ENCODE measurements at regions not wholly inside any gene's neighbourhood (a gene's known extent, or its start where the extent isn't known, plus 50 kb on each side); places are given as distances from the start of the nearest gene placed in this dataset.

- Mint-ChIP-seq H3K4me1 (ENCODE audit: low read depth) (no peaks in the 10 kb centered on the region), H3K36me3 (no peaks in the 10 kb centered on the region), H3K9me3 (ENCODE audit: low read depth) (no peaks in the 10 kb centered on the region), H3K27ac (no peak overlapping the region), H3K4me3 (no peak overlapping the region), H3K27me3 (peaks cover 3% of the 10 kb centered on the region)
These were observed 258.3 kb downstream of the SNX13 start for GRCh38 chr7:17681965-17682364.

- Mint-ChIP-seq H3K4me3 (no peak overlapping the region), H3K27ac (no peak overlapping the region), H3K36me3 (no peaks in the 10 kb centered on the region), H3K27me3 (peaks cover 3% of the 10 kb centered on the region), H3K9me3 (ENCODE audit: low read depth) (no peaks in the 10 kb centered on the region), H3K4me1 (ENCODE audit: low read depth) (no peaks in the 10 kb centered on the region)
These were observed 257.7 kb downstream of the SNX13 start for GRCh38 chr7:17682586-17682985.

- H3K4me3 Mint-ChIP-seq = no peak overlapping the region
- no peak overlapping the region for H3K27ac Mint-ChIP-seq
- no peaks in the 10 kb centered on the region for H3K36me3 Mint-ChIP-seq
- peaks cover 3% of the 10 kb centered on the region for H3K27me3 Mint-ChIP-seq
- no peaks in the 10 kb centered on the region for H3K4me1 Mint-ChIP-seq (ENCODE audit: low read depth)
- H3K9me3 Mint-ChIP-seq (ENCODE audit: low read depth) = no peaks in the 10 kb centered on the region
These were observed 255.2 kb downstream of the SNX13 start for GRCh38 chr7:17685141-17685540.

- no peak overlapping the region for H3K4me3 Mint-ChIP-seq
- no peak overlapping the region for H3K27ac Mint-ChIP-seq
- H3K9me3 Mint-ChIP-seq (ENCODE audit: low read depth) = no peaks in the 10 kb centered on the region
- no peaks in the 10 kb centered on the region for H3K27me3 Mint-ChIP-seq
- H3K36me3 Mint-ChIP-seq = no peaks in the 10 kb centered on the region
- no peaks in the 10 kb centered on the region for H3K4me1 Mint-ChIP-seq (ENCODE audit: low read depth)
These were observed 252.9 kb downstream of the SNX13 start for GRCh38 chr7:17687361-17687760.

GRCh38 chr7:17689361-17689902 lies 250.9 kb downstream of the SNX13 start:
- H3K27ac Mint-ChIP-seq = no peak overlapping the region
- H3K4me1 Mint-ChIP-seq (ENCODE audit: low read depth) = no peaks in the 10 kb centered on the region
- H3K9me3 Mint-ChIP-seq (ENCODE audit: low read depth) = no peaks in the 10 kb centered on the region
- H3K36me3 Mint-ChIP-seq = no peaks in the 10 kb centered on the region
- H3K27me3 Mint-ChIP-seq = no peaks in the 10 kb centered on the region
- no peak overlapping the region for H3K4me3 Mint-ChIP-seq

- Mint-ChIP-seq H3K4me1 (ENCODE audit: low read depth) (no peaks in the 10 kb centered on the region), H3K27me3 (no peaks in the 10 kb centered on the region), H3K36me3 (no peaks in the 10 kb centered on the region), H3K9me3 (ENCODE audit: low read depth) (no peaks in the 10 kb centered on the region), H3K27ac (no peak overlapping the region), H3K4me3 (no peak overlapping the region)
These were observed 250.3 kb downstream of the SNX13 start for GRCh38 chr7:17690030-17690429.

- Mint-ChIP-seq H3K9me3 (ENCODE audit: low read depth) (peaks cover 26% of the 10 kb centered on the region), H3K4me1 (ENCODE audit: low read depth) (no peaks in the 10 kb centered on the region), H3K27me3 (peaks cover 4% of the 10 kb centered on the region), H3K36me3 (peaks cover 5% of the 10 kb centered on the region), H3K27ac (no peak overlapping the region), H3K4me3 (no peak overlapping the region)
These were observed 243.9 kb downstream of the SNX13 start for GRCh38 chr7:17696422-17696821.

GRCh38 chr7:17697128-17697881 lies 243.0 kb downstream of the SNX13 start:
- no peak overlapping the region for H3K4me3 Mint-ChIP-seq
- peaks cover 4% of the 10 kb centered on the region for H3K27me3 Mint-ChIP-seq
- no peak overlapping the region for H3K27ac Mint-ChIP-seq
- peaks cover 26% of the 10 kb centered on the region for H3K9me3 Mint-ChIP-seq (ENCODE audit: low read depth)
- no peaks in the 10 kb centered on the region for H3K4me1 Mint-ChIP-seq (ENCODE audit: low read depth)
- peaks cover 5% of the 10 kb centered on the region for H3K36me3 Mint-ChIP-seq

GRCh38 chr7:17699696-17700095 lies 240.6 kb downstream of the SNX13 start:
- no peak overlapping the region for H3K27ac Mint-ChIP-seq
- H3K4me3 Mint-ChIP-seq = no peak overlapping the region
- H3K4me1 Mint-ChIP-seq (ENCODE audit: low read depth) = no peaks in the 10 kb centered on the region
- H3K36me3 Mint-ChIP-seq = peaks cover 5% of the 10 kb centered on the region
- H3K9me3 Mint-ChIP-seq (ENCODE audit: low read depth) = peaks cover 26% of the 10 kb centered on the region
- H3K27me3 Mint-ChIP-seq = peaks cover 4% of the 10 kb centered on the region

- Mint-ChIP-seq H3K9me3 (ENCODE audit: low read depth) (peaks cover 26% of the 10 kb centered on the region), H3K27ac (no peak overlapping the region), H3K36me3 (peaks cover 5% of the 10 kb centered on the region), H3K4me1 (ENCODE audit: low read depth) (no peaks in the 10 kb centered on the region), H3K27me3 (peaks cover 4% of the 10 kb centered on the region), H3K4me3 (no peak overlapping the region)
These were observed 240.2 kb downstream of the SNX13 start for GRCh38 chr7:17700138-17700537.

GRCh38 chr7:17706275-17706674 lies 234.0 kb downstream of the SNX13 start:
- Mint-ChIP-seq H3K36me3 (no peaks in the 10 kb centered on the region), H3K27ac (no peak overlapping the region), H3K27me3 (peaks cover under 1% of the 10 kb centered on the region), H3K9me3 (ENCODE audit: low read depth) (no peaks in the 10 kb centered on the region), H3K4me1 (ENCODE audit: low read depth) (no peaks in the 10 kb centered on the region), H3K4me3 (no peak overlapping the region)

- H3K36me3 Mint-ChIP-seq = no peaks in the 10 kb centered on the region
- no peaks in the 10 kb centered on the region for H3K27me3 Mint-ChIP-seq
- H3K4me1 Mint-ChIP-seq (ENCODE audit: low read depth) = no peaks in the 10 kb centered on the region
- H3K4me3 Mint-ChIP-seq = no peak overlapping the region
- no peaks in the 10 kb centered on the region for H3K9me3 Mint-ChIP-seq (ENCODE audit: low read depth)
- H3K27ac Mint-ChIP-seq = no peak overlapping the region
These were observed 233.6 kb downstream of the SNX13 start for GRCh38 chr7:17706734-17707133.

GRCh38 chr7:17709127-17709526 lies 231.2 kb downstream of the SNX13 start:
- H3K27me3 Mint-ChIP-seq = no peaks in the 10 kb centered on the region
- H3K36me3 Mint-ChIP-seq = no peaks in the 10 kb centered on the region
- H3K4me3 Mint-ChIP-seq = no peak overlapping the region
- no peak overlapping the region for H3K27ac Mint-ChIP-seq
- H3K4me1 Mint-ChIP-seq (ENCODE audit: low read depth) = no peaks in the 10 kb centered on the region
- no peaks in the 10 kb centered on the region for H3K9me3 Mint-ChIP-seq (ENCODE audit: low read depth)

- Mint-ChIP-seq H3K27ac (no peak overlapping the region), H3K4me3 (no peak overlapping the region), H3K36me3 (no peaks in the 10 kb centered on the region), H3K9me3 (ENCODE audit: low read depth) (no peaks in the 10 kb centered on the region), H3K4me1 (ENCODE audit: low read depth) (no peaks in the 10 kb centered on the region), H3K27me3 (no peaks in the 10 kb centered on the region)
These were observed 230.7 kb downstream of the SNX13 start for GRCh38 chr7:17709599-17709998.

- no peaks in the 10 kb centered on the region for H3K9me3 Mint-ChIP-seq (ENCODE audit: low read depth)
- H3K4me1 Mint-ChIP-seq (ENCODE audit: low read depth) = no peaks in the 10 kb centered on the region
- H3K27me3 Mint-ChIP-seq = no peaks in the 10 kb centered on the region
- H3K4me3 Mint-ChIP-seq = no peak overlapping the region
- no peak overlapping the region for H3K27ac Mint-ChIP-seq
- H3K36me3 Mint-ChIP-seq = no peaks in the 10 kb centered on the region
These were observed 230.0 kb downstream of the SNX13 start for GRCh38 chr7:17710312-17710711.

- Mint-ChIP-seq H3K27ac (no peak overlapping the region), H3K4me1 (ENCODE audit: low read depth) (no peaks in the 10 kb centered on the region), H3K36me3 (no peaks in the 10 kb centered on the region), H3K9me3 (ENCODE audit: low read depth) (no peaks in the 10 kb centered on the region), H3K4me3 (no peak overlapping the region), H3K27me3 (peaks cover 1% of the 10 kb centered on the region)
These were observed 226.7 kb downstream of the SNX13 start for GRCh38 chr7:17713584-17713983.
